ENCODE measurements at regions not wholly inside any gene's neighbourhood (a gene's known extent, or its start where the extent isn't known, plus 50 kb on each side); places are given as distances from the start of the nearest gene placed in this dataset.

DNA sequence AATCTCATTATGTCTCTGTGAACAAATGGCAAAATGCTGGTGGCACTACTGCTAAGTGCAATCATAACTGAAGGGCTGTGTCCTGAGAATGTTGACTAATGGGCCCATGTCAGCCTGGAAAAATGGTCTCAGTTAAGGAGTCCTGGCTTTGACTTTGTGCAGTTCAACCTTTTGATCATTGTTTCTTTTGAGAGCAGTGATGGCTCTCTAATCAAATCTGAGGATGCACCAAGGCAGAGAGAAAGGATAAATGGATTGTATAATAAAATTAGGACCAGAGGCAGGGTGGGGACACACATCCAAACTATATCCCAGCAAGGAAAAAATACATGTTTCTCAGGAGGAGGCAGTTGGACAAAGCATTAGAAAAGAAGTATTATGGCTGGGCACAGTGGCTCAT lies 59.6 kb upstream of the SYN3 start:
- TF ChIP-seq, protein P1, sequence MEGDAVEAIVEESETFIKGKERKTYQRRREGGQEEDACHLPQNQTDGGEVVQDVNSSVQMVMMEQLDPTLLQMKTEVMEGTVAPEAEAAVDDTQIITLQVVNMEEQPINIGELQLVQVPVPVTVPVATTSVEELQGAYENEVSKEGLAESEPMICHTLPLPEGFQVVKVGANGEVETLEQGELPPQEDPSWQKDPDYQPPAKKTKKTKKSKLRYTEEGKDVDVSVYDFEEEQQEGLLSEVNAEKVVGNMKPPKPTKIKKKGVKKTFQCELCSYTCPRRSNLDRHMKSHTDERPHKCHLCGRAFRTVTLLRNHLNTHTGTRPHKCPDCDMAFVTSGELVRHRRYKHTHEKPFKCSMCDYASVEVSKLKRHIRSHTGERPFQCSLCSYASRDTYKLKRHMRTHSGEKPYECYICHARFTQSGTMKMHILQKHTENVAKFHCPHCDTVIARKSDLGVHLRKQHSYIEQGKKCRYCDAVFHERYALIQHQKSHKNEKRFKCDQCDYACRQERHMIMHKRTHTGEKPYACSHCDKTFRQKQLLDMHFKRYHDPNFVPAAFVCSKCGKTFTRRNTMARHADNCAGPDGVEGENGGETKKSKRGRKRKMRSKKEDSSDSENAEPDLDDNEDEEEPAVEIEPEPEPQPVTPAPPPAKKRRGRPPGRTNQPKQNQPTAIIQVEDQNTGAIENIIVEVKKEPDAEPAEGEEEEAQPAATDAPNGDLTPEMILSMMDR (IDR thresholded peaks at IDR 0.05; ENCODE audit: poor library complexity): no peak
- no peak for TF ChIP-seq EZH2phosphoT487 (IDR thresholded peaks at IDR 0.05; ENCODE audit: low read depth, severe bottlenecking, unreplicated experiment)
- TF ChIP-seq EZH2 (IDR thresholded peaks at IDR 0.05; ENCODE audit: borderline replicate concordance): no peak

Measured in hepatocyte (in vitro differentiated cells).